SK-N-SH (cell line): ENCODE measurements at regions not wholly inside any gene's neighbourhood (a gene's known extent, or its start where the extent isn't known, plus 50 kb on each side); places are given as distances from the start of the nearest gene placed in this dataset.

Experiments
- CTCF ChIA-PET: fragments of 300-600, 350-600 bp; formaldehyde crosslinking; extraction: SDS; loops from one replicate; lab custom pipeline; 2021; lab: Yijun Ruan, JAX
- POLR2A ChIA-PET: fragments of 350-600 bp; sonication (Branson Sonifier 250); formaldehyde crosslinking; extraction: SDS; loops from one replicate; lab custom pipeline; 2020; ENCODE audit warnings: antibody characterized with exemption, inconsistent platforms; lab: Yijun Ruan, JAX
- DNase-seq: peaks from one replicate; pipeline ENCODE4 v3.0.0; 2012
- H2AFZ ChIP-seq: fragments of 200-600 bp; sonication (generic); 2 replicates; pipeline ENCODE4 v1.8.1; 2016; ENCODE audit warnings: antibody characterized with exemption, mild to moderate bottlenecking, low read depth
- H3F3A ChIP-seq: fragments of 200-600 bp; sonication (generic); replicated peaks from 2 replicates; pipeline ENCODE3; 2016; ENCODE audit warnings: antibody characterized with exemption, mild to moderate bottlenecking; ENCODE audit not compliant: insufficient read depth
- H3K27ac ChIP-seq, 2 experiments: fragments of 200-500 bp in 1 of 2; fragments of 200-600 bp in 1 of 2; sonication (Bioruptor generic) in 1 of 2; sonication (generic), shearing (Covaris generic) in 1 of 2; 2 replicates each; pipeline versions ENCODE4 v1.5.1 to v1.6.1; 2014 to 2016; ENCODE audit warnings: low read depth in 2 of 2, inconsistent platforms in 1 of 2, low read length in 1 of 2, mild to moderate bottlenecking in 1 of 2, mixed read lengths in 1 of 2
- H3K27me3 ChIP-seq: fragments of 200-600 bp; sonication (generic), shearing (Covaris generic); 2 replicates; pipeline ENCODE4 v1.6.1; 2016; ENCODE audit warnings: mixed run types; ENCODE audit not compliant: insufficient read depth
- H3K36me3 ChIP-seq, 2 experiments: fragments of 200-500 bp in 1 of 2; fragments of 200-600 bp in 1 of 2; sonication (Bioruptor generic) in 1 of 2; sonication (generic) in 1 of 2; replicated peaks in 1 of 2; 2 replicates each; pipeline versions ENCODE3 to v1.5.1; 2014 to 2016; ENCODE audit warnings: low read length in 1 of 2, mild to moderate bottlenecking in 1 of 2; ENCODE audit not compliant: insufficient read depth in 2 of 2, control insufficient read depth in 1 of 2
- H3K4me1 ChIP-seq, 2 experiments: fragments of 200-500 bp in 1 of 2; fragments of 200-600 bp in 1 of 2; sonication (Bioruptor generic) in 1 of 2; sonication (generic), shearing (Covaris generic) in 1 of 2; 2 replicates each; pipeline versions ENCODE4 v1.5.1 to v1.6.1; 2014 to 2016; ENCODE audit warnings: low read depth in 1 of 2, low read length in 1 of 2, mixed run types in 1 of 2; ENCODE audit not compliant: insufficient read depth in 2 of 2, control insufficient read depth in 1 of 2
- H3K4me2 ChIP-seq: fragments of 200-600 bp; sonication (generic), shearing (Covaris generic); 2 replicates; pipeline ENCODE4 v1.6.1; 2017; ENCODE audit warnings: mixed run types
- H3K4me3 ChIP-seq, 2 experiments: fragments of 200-500 bp in 1 of 2; fragments of 200-600 bp in 1 of 2; sonication (Bioruptor generic) in 1 of 2; sonication (generic), shearing (Covaris generic) in 1 of 2; 2 replicates each; pipeline versions ENCODE4 v1.5.1 to v1.8.1; 2014 to 2016; ENCODE audit warnings: low read depth in 2 of 2, inconsistent platforms in 1 of 2, low read length in 1 of 2, mild to moderate bottlenecking in 1 of 2, mixed read lengths in 1 of 2, moderate library complexity in 1 of 2
- H3K79me2 ChIP-seq: fragments of 200-600 bp; sonication (generic); 2 replicates; pipeline ENCODE4 v1.8.1; 2017; ENCODE audit warnings: mild to moderate bottlenecking; ENCODE audit not compliant: insufficient read depth
- H3K9ac ChIP-seq: fragments of 200-600 bp; sonication (generic); 2 replicates; pipeline ENCODE4 v1.6.1; 2017; ENCODE audit warnings: mixed run types
- H3K9me2 ChIP-seq: fragments of 200-600 bp; sonication (generic); 2 replicates; pipeline ENCODE4 v1.6.1; 2017; ENCODE audit warnings: mixed run types
- H3K9me3 ChIP-seq: fragments of 200-600 bp; sonication (generic); 2 replicates; pipeline ENCODE4 v1.6.1; 2017; ENCODE audit warnings: mixed run types, mild to moderate bottlenecking, moderate library complexity
- H4K20me1 ChIP-seq: fragments of 200-600 bp; sonication (generic); 2 replicates; pipeline ENCODE4 v1.6.1; 2017; ENCODE audit warnings: mild to moderate bottlenecking, mixed run types; ENCODE audit not compliant: insufficient read depth
- EP300 ChIP-seq, 2 experiments: IDR thresholded peaks; 2 replicates each; pipeline versions ENCODE4 v1.4.0 to v1.6.1; 2012; ENCODE audit warnings: borderline replicate concordance in 1 of 2, low read depth in 1 of 2, low read length in 1 of 2
- JUND ChIP-seq: IDR thresholded peaks from 2 replicates; pipeline ENCODE4 v1.4.0; 2012
- MEF2A ChIP-seq: IDR thresholded peaks from 2 replicates; pipeline ENCODE4 v1.4.0; 2012; ENCODE audit warnings: low read depth, borderline replicate concordance
- NRF1 ChIP-seq: IDR thresholded peaks from 2 replicates; pipeline ENCODE4 v1.6.1; 2012; ENCODE audit warnings: low read depth, mild to moderate bottlenecking, low read length
- POLR2AphosphoS5 ChIP-seq: IDR thresholded peaks from 2 replicates; pipeline ENCODE4 v1.6.1; 2012; ENCODE audit warnings: low read depth, low read length
- RAD21 ChIP-seq: IDR thresholded peaks from 2 replicates; pipeline ENCODE4 v1.6.1; 2012; ENCODE audit warnings: mild to moderate bottlenecking, low read length
- RCOR1 ChIP-seq: fragments of 150-350 bp; IDR thresholded peaks from 2 replicates; pipeline ENCODE4 v1.6.1; 2017; ENCODE audit warnings: antibody characterized with exemption, low read length
- RFX5 ChIP-seq: IDR thresholded peaks from 2 replicates; pipeline ENCODE4 v1.6.1; 2012; ENCODE audit warnings: mild to moderate bottlenecking, improper control_type of control experiment, low read length
- RXRA ChIP-seq: IDR thresholded peaks from 2 replicates; pipeline ENCODE4 v1.4.0; 2012; ENCODE audit warnings: low read depth, mild to moderate bottlenecking, borderline replicate concordance
- SMC3 ChIP-seq: IDR thresholded peaks from 2 replicates; pipeline ENCODE4 v1.6.1; 2012; ENCODE audit warnings: low read depth, low read length, improper control_type of control experiment
- TAF1 ChIP-seq: IDR thresholded peaks from 2 replicates; pipeline ENCODE4 v1.6.1; 2012; ENCODE audit warnings: low read depth, mild to moderate bottlenecking, low read length, moderate library complexity, borderline replicate concordance
- WGBS: methylation state at CpG from one replicate; pipeline ENCODE4 v1.1.6; 2017; ENCODE audit warnings: low lambda C conversion rate; 5-methylcytosine and 5-hydroxymethylcytosine counted together
- TF ChIP-seq, protein P1 (sequence below): fragments of 150-350 bp; IDR thresholded peaks from 2 replicates; pipeline ENCODE4 v1.6.1; 2016; ENCODE audit warnings: mild to moderate bottlenecking, low read depth, low read length
- TF ChIP-seq, protein P2 (sequence below): IDR thresholded peaks from 2 replicates; pipeline ENCODE4 v1.4.0; 2012; ENCODE audit warnings: low read depth
- TF ChIP-seq, protein P3 (sequence below): IDR thresholded peaks from 2 replicates; pipeline ENCODE4 v1.4.0; 2012; ENCODE audit warnings: low read depth, borderline replicate concordance
- TF ChIP-seq, protein P4 (sequence below): fragments of 200-600 bp; sonication (generic); IDR thresholded peaks from 2 replicates; pipeline ENCODE4 v1.6.1; 2017; ENCODE audit warnings: antibody characterized with exemption, mild to moderate bottlenecking, moderate library complexity

GRCh38 chr5:7016999-7017747, 303.9 kb downstream of the TENT4A start:
- no peaks in the 10 kb centered on the region for H3K4me1 ChIP-seq
- H3K27ac ChIP-seq, result no peak overlapping the region
- H3K27me3 ChIP-seq, result no peaks in the 10 kb centered on the region
- no peaks in the 10 kb centered on the region for H3K9me3 ChIP-seq
- no peak overlapping the region for H3K4me3 ChIP-seq
- no peak overlapping the region for H3K4me2 ChIP-seq
- 1% methylated on average over 10 of the region's 10 CpGs for WGBS
- no peak for DNase-seq
- H3K9ac ChIP-seq, result no peak overlapping the region
- no peaks in the 10 kb centered on the region for H3K79me2 ChIP-seq
- H3K36me3 ChIP-seq, result no peaks in the 10 kb centered on the region
- H3K9me2 ChIP-seq, result no peaks in the 10 kb centered on the region
- H2AFZ ChIP-seq, result no peak overlapping the region
- H4K20me1 ChIP-seq, result no peaks in the 10 kb centered on the region
- ChIA-PET CTCF (no interaction called here), POLR2A (no interaction called here)
- TF ChIP-seq TAF1 (no peak), RCOR1 (no peak), JUND (no peak), SMC3 (no peak), RFX5 (no peak), EP300 (IDR thresholded peaks at IDR 0.05; ENCODE audit: borderline replicate concordance in 1 of 2, low read depth in 1 of 2, low read length in 1 of 2) (no peak), POLR2AphosphoS5 (no peak), NRF1 (no peak), RAD21 (no peak), RXRA (no peak), MEF2A (no peak)
- TF ChIP-seq, protein P1, sequence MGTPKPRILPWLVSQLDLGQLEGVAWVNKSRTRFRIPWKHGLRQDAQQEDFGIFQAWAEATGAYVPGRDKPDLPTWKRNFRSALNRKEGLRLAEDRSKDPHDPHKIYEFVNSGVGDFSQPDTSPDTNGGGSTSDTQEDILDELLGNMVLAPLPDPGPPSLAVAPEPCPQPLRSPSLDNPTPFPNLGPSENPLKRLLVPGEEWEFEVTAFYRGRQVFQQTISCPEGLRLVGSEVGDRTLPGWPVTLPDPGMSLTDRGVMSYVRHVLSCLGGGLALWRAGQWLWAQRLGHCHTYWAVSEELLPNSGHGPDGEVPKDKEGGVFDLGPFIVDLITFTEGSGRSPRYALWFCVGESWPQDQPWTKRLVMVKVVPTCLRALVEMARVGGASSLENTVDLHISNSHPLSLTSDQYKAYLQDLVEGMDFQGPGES, result no peak
- TF ChIP-seq, protein P2, sequence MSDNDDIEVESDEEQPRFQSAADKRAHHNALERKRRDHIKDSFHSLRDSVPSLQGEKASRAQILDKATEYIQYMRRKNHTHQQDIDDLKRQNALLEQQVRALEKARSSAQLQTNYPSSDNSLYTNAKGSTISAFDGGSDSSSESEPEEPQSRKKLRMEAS, result no peak
- TF ChIP-seq, protein P3, sequence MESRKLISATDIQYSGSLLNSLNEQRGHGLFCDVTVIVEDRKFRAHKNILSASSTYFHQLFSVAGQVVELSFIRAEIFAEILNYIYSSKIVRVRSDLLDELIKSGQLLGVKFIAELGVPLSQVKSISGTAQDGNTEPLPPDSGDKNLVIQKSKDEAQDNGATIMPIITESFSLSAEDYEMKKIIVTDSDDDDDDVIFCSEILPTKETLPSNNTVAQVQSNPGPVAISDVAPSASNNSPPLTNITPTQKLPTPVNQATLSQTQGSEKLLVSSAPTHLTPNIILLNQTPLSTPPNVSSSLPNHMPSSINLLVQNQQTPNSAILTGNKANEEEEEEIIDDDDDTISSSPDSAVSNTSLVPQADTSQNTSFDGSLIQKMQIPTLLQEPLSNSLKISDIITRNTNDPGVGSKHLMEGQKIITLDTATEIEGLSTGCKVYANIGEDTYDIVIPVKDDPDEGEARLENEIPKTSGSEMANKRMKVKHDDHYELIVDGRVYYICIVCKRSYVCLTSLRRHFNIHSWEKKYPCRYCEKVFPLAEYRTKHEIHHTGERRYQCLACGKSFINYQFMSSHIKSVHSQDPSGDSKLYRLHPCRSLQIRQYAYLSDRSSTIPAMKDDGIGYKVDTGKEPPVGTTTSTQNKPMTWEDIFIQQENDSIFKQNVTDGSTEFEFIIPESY, result no peak
- TF ChIP-seq, protein P4, sequence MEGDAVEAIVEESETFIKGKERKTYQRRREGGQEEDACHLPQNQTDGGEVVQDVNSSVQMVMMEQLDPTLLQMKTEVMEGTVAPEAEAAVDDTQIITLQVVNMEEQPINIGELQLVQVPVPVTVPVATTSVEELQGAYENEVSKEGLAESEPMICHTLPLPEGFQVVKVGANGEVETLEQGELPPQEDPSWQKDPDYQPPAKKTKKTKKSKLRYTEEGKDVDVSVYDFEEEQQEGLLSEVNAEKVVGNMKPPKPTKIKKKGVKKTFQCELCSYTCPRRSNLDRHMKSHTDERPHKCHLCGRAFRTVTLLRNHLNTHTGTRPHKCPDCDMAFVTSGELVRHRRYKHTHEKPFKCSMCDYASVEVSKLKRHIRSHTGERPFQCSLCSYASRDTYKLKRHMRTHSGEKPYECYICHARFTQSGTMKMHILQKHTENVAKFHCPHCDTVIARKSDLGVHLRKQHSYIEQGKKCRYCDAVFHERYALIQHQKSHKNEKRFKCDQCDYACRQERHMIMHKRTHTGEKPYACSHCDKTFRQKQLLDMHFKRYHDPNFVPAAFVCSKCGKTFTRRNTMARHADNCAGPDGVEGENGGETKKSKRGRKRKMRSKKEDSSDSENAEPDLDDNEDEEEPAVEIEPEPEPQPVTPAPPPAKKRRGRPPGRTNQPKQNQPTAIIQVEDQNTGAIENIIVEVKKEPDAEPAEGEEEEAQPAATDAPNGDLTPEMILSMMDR, result no peak
- H3F3A ChIP-seq, result no peaks in the 10 kb centered on the region
